Gastrocnemius medialis (tissue), 4 donors: ENCODE measurements at regions not wholly inside any gene's neighbourhood (a gene's known extent, or its start where the extent isn't known, plus 50 kb on each side); places are given as distances from the start of the nearest gene placed in this dataset.

Experiments used
- POLR2A ChIP-seq, 2 donors: fragments of 450-650 bp; IDR thresholded peaks; one replicate each; pipeline ENCODE4 v1.6.1; 2017; ENCODE audit warnings: antibody characterized with exemption in 2 of 2, mild to moderate bottlenecking in 2 of 2, moderate library complexity in 2 of 2
- TF ChIP-seq, protein P1 (sequence below), 5 experiments: fragments of 450-650 bp in 3 of 5; fragments of 200-600 bp in 2 of 5; sonication (generic) in 2 of 5; IDR thresholded peaks in 4 of 5; conservative IDR thresholded peaks in 1 of 5; 1 replicate in 4 of 5; 2 replicates in 1 of 5; pipeline ENCODE4 v1.5.1; 2016 to 2019; ENCODE audit warnings: antibody characterized with exemption in 5 of 5, mild to moderate bottlenecking in 3 of 5, moderate library complexity in 3 of 5

DNA sequence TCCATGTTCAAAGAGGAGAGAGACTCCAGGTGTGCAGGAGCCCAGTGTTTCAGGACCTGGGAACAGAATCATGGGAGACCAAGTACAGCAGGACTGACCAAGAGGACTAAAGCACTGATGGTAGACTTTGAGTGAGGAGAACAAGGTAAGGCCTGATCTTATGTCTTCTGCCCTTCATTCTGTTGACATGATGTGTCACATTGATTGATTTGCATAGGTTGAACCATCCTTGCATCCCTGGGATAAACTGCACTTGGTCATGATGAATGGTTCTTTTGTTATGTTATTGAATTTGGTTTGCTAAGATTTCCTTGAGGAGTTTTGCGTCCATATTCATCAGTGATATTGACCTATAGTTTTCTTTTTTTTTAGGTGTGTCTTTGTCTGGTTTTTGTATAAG is 497.0 kb downstream of the TMEM121 start:
- no peak for TF ChIP-seq POLR2A (IDR thresholded peaks at IDR 0.05)
- TF ChIP-seq, protein P1, sequence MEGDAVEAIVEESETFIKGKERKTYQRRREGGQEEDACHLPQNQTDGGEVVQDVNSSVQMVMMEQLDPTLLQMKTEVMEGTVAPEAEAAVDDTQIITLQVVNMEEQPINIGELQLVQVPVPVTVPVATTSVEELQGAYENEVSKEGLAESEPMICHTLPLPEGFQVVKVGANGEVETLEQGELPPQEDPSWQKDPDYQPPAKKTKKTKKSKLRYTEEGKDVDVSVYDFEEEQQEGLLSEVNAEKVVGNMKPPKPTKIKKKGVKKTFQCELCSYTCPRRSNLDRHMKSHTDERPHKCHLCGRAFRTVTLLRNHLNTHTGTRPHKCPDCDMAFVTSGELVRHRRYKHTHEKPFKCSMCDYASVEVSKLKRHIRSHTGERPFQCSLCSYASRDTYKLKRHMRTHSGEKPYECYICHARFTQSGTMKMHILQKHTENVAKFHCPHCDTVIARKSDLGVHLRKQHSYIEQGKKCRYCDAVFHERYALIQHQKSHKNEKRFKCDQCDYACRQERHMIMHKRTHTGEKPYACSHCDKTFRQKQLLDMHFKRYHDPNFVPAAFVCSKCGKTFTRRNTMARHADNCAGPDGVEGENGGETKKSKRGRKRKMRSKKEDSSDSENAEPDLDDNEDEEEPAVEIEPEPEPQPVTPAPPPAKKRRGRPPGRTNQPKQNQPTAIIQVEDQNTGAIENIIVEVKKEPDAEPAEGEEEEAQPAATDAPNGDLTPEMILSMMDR (IDR thresholded peaks at IDR 0.05 in 4 of 5, conservative IDR thresholded peaks at IDR 0.05 in 1 of 5) = no peak
